WTC11 (cell line): ENCODE measurements at regions not wholly inside any gene's neighbourhood (a gene's known extent, or its start where the extent isn't known, plus 50 kb on each side); places are given as distances from the start of the nearest gene placed in this dataset.

Source experiments
- ATAC-seq: fragments of 200-7000 bp; cut with Tn5 transposase; 2 replicates; pipeline ENCODE4 v1.10.0; 2021; ENCODE audit warnings: mild to moderate bottlenecking, moderate library complexity
- CTCF ChIA-PET: fragments of 300-600 bp; sonication (Branson Sonifier 250); formaldehyde crosslinking; loops from one replicate; lab custom pipeline; 2021; ENCODE audit warnings: antibody characterized with exemption; lab: Charles Lee
- POLR2A ChIA-PET: fragments of 350-600 bp; sonication (Branson Sonifier 250); formaldehyde crosslinking; loops from one replicate; lab custom pipeline; 2021; ENCODE audit warnings: antibody characterized with exemption; lab: Charles Lee
- DNase-seq: peaks from one replicate; pipeline ENCODE4 v3.0.0; 2021; ENCODE audit warnings: low spot score
- H3K27ac Mint-ChIP-seq: 2 replicates; pipeline ENCODE4 v1.8.0; 2021; ENCODE audit warnings: mixed read lengths
- H3K27me3 Mint-ChIP-seq: 2 replicates; pipeline ENCODE4 v1.8.0; 2021; ENCODE audit warnings: low read depth, mild to moderate bottlenecking, moderate library complexity, mixed read lengths
- H3K36me3 Mint-ChIP-seq: 2 replicates; pipeline ENCODE4 v1.8.0; 2021; ENCODE audit warnings: mixed read lengths
- H3K4me1 Mint-ChIP-seq: 2 replicates; pipeline ENCODE4 v1.8.0; 2022; ENCODE audit warnings: mixed read lengths
- H3K4me3 Mint-ChIP-seq: 2 replicates; pipeline ENCODE4 v1.8.0; 2021; ENCODE audit warnings: mild to moderate bottlenecking, moderate library complexity, mixed read lengths
- H3K9me3 Mint-ChIP-seq: 2 replicates; pipeline ENCODE4 v1.8.0; 2021; ENCODE audit warnings: mixed read lengths
- CTCF ChIP-seq: fragments of 200-600 bp; IDR thresholded peaks from 2 replicates; pipeline ENCODE4 v1.8.0; 2022; ENCODE audit warnings: antibody characterized with exemption
- E2F1 ChIP-seq: sonication (generic); formaldehyde crosslinking; IDR thresholded peaks from 2 replicates; pipeline ENCODE4 v1.8.0; 2022; ENCODE audit warnings: mild to moderate bottlenecking, missing genetic modification reagents
- E2F4 ChIP-seq: sonication (generic); formaldehyde crosslinking; IDR thresholded peaks from 2 replicates; pipeline ENCODE4 v1.8.1; 2022; ENCODE audit warnings: low read depth, mild to moderate bottlenecking, moderate library complexity, missing genetic modification reagents, borderline replicate concordance
- FOXJ3 ChIP-seq: sonication (generic); formaldehyde crosslinking; IDR thresholded peaks from 2 replicates; pipeline ENCODE4 v1.9.0; 2021; ENCODE audit warnings: missing genetic modification reagents, mild to moderate bottlenecking, borderline replicate concordance
- FOXK1 ChIP-seq: sonication (generic); formaldehyde crosslinking; IDR thresholded peaks from 2 replicates; pipeline ENCODE4 v1.8.0; 2022; ENCODE audit warnings: mild to moderate bottlenecking, moderate library complexity, missing genetic modification reagents
- MXD4 ChIP-seq: fragments of 250-450 bp; sonication (Bioruptor Pico); IDR thresholded peaks from 2 replicates; pipeline ENCODE4 v1.8.0; 2021; ENCODE audit warnings: mild to moderate bottlenecking, moderate library complexity, borderline replicate concordance
- RELA ChIP-seq: sonication (generic); formaldehyde crosslinking; IDR thresholded peaks from 2 replicates; pipeline ENCODE4 v1.8.1; 2022; ENCODE audit warnings: missing genetic modification reagents, mild to moderate bottlenecking, borderline replicate concordance
- TEAD4 ChIP-seq: sonication (generic); formaldehyde crosslinking; IDR thresholded peaks from 2 replicates; pipeline ENCODE4 v1.8.0; 2022; ENCODE audit warnings: mild to moderate bottlenecking, missing genetic modification reagents
- TP53 ChIP-seq: sonication (generic); formaldehyde crosslinking; IDR thresholded peaks from 2 replicates; pipeline ENCODE4 v1.8.1; 2023; ENCODE audit warnings: mild to moderate bottlenecking, missing genetic modification reagents
- ZNF219 ChIP-seq: sonication (generic); formaldehyde crosslinking; IDR thresholded peaks from 2 replicates; pipeline ENCODE4 v1.8.0; 2023; ENCODE audit warnings: missing genetic modification reagents, mild to moderate bottlenecking, borderline replicate concordance
- ZNF263 ChIP-seq: sonication (generic); formaldehyde crosslinking; IDR thresholded peaks from 2 replicates; pipeline ENCODE4 v1.8.1; 2022; ENCODE audit warnings: low read depth, mild to moderate bottlenecking, moderate library complexity, missing genetic modification reagents
- ZNF396 ChIP-seq: fragments of 250-450 bp; sonication (Bioruptor Pico); IDR thresholded peaks from 2 replicates; pipeline ENCODE4 v1.8.0; 2021; ENCODE audit warnings: mild to moderate bottlenecking, moderate library complexity, borderline replicate concordance
- TF ChIP-seq, protein P1 (sequence below): sonication (generic); formaldehyde crosslinking; IDR thresholded peaks from 2 replicates; pipeline ENCODE4 v1.8.0; 2022; ENCODE audit warnings: mild to moderate bottlenecking, missing genetic modification reagents
- TF ChIP-seq, protein P2 (sequence below): fragments of 250-450 bp; sonication (Bioruptor Pico); IDR thresholded peaks from 2 replicates; pipeline ENCODE4 v1.9.0; 2021; ENCODE audit warnings: mild to moderate bottlenecking
- TF ChIP-seq, protein P3 (sequence below): sonication (generic); formaldehyde crosslinking; IDR thresholded peaks from 2 replicates; pipeline ENCODE4 v1.8.1; 2023; ENCODE audit warnings: mild to moderate bottlenecking, missing genetic modification reagents, moderate library complexity
- TF ChIP-seq, protein P4 (sequence below): sonication (generic); formaldehyde crosslinking; IDR thresholded peaks from 2 replicates; pipeline ENCODE4 v1.8.1; 2022; ENCODE audit warnings: low read depth, missing genetic modification reagents, borderline replicate concordance
- TF ChIP-seq, protein P5 (sequence below): sonication (generic); formaldehyde crosslinking; IDR thresholded peaks from 2 replicates; pipeline ENCODE4 v1.8.1; 2022; ENCODE audit warnings: missing genetic modification reagents, borderline replicate concordance
- TF ChIP-seq, protein P6 (sequence below): sonication (generic); formaldehyde crosslinking; IDR thresholded peaks from 2 replicates; pipeline ENCODE4 v1.8.1; 2023; ENCODE audit warnings: mild to moderate bottlenecking, missing genetic modification reagents, borderline replicate concordance

- TF ChIP-seq, protein P1, sequence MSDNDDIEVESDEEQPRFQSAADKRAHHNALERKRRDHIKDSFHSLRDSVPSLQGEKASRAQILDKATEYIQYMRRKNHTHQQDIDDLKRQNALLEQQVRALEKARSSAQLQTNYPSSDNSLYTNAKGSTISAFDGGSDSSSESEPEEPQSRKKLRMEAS (CRISPR knock-in tag), result no peak
- TF ChIP-seq CTCF, result peak; percentile 56
Measured at GRCh38 chr2:235116885-235117492, 165.2 kb downstream of the SH3BP4 start (continued).

- no peaks in the 10 kb centered on the region for H3K36me3 Mint-ChIP-seq
- POLR2A ChIA-PET, result no interaction called here
- H3K9me3 Mint-ChIP-seq, result no peaks in the 10 kb centered on the region
- DNase-seq, result no peak
- CTCF ChIA-PET, result interaction anchor here (0.9 to 2.1 kb wide), 3 partner anchors 9 to 619 kb away, joined by 3 to 10 read pairs (median 3); no protein-coding TSS in a partner anchor
- H3K27ac Mint-ChIP-seq, result no peak overlapping the region
- ATAC-seq, result peak; percentile 73
- peaks cover 88% of the 10 kb centered on the region for H3K27me3 Mint-ChIP-seq
- H3K4me1 Mint-ChIP-seq, result peaks cover 8% of the 10 kb centered on the region; the same call in 1 of the 2 replicates
- no peak overlapping the region for H3K4me3 Mint-ChIP-seq
- TF ChIP-seq, protein P2, sequence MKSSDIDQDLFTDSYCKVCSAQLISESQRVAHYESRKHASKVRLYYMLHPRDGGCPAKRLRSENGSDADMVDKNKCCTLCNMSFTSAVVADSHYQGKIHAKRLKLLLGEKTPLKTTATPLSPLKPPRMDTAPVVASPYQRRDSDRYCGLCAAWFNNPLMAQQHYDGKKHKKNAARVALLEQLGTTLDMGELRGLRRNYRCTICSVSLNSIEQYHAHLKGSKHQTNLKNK (CRISPR knock-in tag), result no peak
- TF ChIP-seq TP53 (no peak), E2F4 (CRISPR knock-in tag) (no peak), ZNF263 (CRISPR knock-in tag) (no peak), FOXK1 (CRISPR knock-in tag) (peak; percentile 82)
- TF ChIP-seq, protein P1 (CRISPR knock-in tag), result 0 out of 2 replicates have a peak, but pooled peaks have one; percentile 24
Measured at GRCh38 chr2:235126768-235127167, 175.0 kb downstream of the SH3BP4 start.

DNA sequence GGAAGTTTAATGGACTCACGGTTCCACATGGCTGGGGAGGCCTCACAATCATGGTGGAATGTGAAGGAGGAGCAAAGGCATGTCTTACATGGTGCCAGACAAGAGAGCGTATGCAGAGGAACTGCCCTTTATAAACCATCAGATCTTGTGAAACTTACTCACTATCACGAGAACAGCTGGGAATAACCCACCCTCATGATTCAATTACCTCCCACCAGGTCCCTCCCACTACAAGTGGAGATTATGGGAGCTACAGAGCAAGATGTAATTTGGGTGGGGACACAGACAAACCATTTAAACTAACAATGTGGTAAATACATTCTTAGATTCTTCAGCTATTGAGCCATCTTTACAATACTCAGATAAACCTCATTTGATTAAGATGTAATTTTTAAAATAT, 176.1 kb downstream of the SH3BP4 start:
- POLR2A ChIA-PET, result interaction anchor here (0.6 to 0.7 kb wide), 2 partner anchors 178 to 659 kb away, joined by 3 to 4 read pairs; no protein-coding TSS in a partner anchor
- Mint-ChIP-seq H3K4me1 (peaks cover 8% of the 10 kb centered on the region; the same call in 1 of the 2 replicates), H3K4me3 (no peak overlapping the region), H3K27ac (no peak overlapping the region), H3K36me3 (no peaks in the 10 kb centered on the region), H3K9me3 (no peaks in the 10 kb centered on the region), H3K27me3 (peaks cover 87% of the 10 kb centered on the region)
- CTCF ChIA-PET, result interaction anchor here (2.1 kb wide), 1 partner anchor 11 kb away, joined by 10 read pairs; no protein-coding TSS in a partner anchor
- ATAC-seq (no peak), DNase-seq (no peak)
- TF ChIP-seq ZNF396 (CRISPR knock-in tag) (no peak), FOXJ3 (no peak), TEAD4 (CRISPR knock-in tag) (no peak), RELA (CRISPR knock-in tag) (no peak), E2F1 (no peak), MXD4 (CRISPR knock-in tag) (no peak), ZNF219 (CRISPR knock-in tag) (no peak)
- TF ChIP-seq, protein P3, sequence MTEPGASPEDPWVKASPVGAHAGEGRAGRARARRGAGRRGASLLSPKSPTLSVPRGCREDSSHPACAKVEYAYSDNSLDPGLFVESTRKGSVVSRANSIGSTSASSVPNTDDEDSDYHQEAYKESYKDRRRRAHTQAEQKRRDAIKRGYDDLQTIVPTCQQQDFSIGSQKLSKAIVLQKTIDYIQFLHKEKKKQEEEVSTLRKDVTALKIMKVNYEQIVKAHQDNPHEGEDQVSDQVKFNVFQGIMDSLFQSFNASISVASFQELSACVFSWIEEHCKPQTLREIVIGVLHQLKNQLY, result no peak
- TF ChIP-seq, protein P4, sequence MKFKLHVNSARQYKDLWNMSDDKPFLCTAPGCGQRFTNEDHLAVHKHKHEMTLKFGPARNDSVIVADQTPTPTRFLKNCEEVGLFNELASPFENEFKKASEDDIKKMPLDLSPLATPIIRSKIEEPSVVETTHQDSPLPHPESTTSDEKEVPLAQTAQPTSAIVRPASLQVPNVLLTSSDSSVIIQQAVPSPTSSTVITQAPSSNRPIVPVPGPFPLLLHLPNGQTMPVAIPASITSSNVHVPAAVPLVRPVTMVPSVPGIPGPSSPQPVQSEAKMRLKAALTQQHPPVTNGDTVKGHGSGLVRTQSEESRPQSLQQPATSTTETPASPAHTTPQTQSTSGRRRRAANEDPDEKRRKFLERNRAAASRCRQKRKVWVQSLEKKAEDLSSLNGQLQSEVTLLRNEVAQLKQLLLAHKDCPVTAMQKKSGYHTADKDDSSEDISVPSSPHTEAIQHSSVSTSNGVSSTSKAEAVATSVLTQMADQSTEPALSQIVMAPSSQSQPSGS (CRISPR knock-in tag), result no peak
- TF ChIP-seq, protein P5, sequence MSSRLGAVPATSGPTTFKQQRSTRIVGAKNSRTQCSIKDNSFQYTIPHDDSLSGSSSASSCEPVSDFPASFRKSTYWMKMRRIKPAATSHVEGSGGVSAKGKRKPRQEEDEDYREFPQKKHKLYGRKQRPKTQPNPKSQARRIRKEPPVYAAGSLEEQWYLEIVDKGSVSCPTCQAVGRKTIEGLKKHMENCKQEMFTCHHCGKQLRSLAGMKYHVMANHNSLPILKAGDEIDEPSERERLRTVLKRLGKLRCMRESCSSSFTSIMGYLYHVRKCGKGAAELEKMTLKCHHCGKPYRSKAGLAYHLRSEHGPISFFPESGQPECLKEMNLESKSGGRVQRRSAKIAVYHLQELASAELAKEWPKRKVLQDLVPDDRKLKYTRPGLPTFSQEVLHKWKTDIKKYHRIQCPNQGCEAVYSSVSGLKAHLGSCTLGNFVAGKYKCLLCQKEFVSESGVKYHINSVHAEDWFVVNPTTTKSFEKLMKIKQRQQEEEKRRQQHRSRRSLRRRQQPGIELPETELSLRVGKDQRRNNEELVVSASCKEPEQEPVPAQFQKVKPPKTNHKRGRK (CRISPR knock-in tag), result no peak
- TF ChIP-seq, protein P6, sequence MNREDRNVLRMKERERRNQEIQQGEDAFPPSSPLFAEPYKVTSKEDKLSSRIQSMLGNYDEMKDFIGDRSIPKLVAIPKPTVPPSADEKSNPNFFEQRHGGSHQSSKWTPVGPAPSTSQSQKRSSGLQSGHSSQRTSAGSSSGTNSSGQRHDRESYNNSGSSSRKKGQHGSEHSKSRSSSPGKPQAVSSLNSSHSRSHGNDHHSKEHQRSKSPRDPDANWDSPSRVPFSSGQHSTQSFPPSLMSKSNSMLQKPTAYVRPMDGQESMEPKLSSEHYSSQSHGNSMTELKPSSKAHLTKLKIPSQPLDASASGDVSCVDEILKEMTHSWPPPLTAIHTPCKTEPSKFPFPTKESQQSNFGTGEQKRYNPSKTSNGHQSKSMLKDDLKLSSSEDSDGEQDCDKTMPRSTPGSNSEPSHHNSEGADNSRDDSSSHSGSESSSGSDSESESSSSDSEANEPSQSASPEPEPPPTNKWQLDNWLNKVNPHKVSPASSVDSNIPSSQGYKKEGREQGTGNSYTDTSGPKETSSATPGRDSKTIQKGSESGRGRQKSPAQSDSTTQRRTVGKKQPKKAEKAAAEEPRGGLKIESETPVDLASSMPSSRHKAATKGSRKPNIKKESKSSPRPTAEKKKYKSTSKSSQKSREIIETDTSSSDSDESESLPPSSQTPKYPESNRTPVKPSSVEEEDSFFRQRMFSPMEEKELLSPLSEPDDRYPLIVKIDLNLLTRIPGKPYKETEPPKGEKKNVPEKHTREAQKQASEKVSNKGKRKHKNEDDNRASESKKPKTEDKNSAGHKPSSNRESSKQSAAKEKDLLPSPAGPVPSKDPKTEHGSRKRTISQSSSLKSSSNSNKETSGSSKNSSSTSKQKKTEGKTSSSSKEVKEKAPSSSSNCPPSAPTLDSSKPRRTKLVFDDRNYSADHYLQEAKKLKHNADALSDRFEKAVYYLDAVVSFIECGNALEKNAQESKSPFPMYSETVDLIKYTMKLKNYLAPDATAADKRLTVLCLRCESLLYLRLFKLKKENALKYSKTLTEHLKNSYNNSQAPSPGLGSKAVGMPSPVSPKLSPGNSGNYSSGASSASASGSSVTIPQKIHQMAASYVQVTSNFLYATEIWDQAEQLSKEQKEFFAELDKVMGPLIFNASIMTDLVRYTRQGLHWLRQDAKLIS, result no peak
